H9 (cell line): ENCODE measurements at regions not wholly inside any gene's neighbourhood (a gene's known extent, or its start where the extent isn't known, plus 50 kb on each side); places are given as distances from the start of the nearest gene placed in this dataset.

Experiments used
- DNase-seq: peaks from one replicate; pipeline ENCODE4 v3.0.0-alpha.2; 2017
- H2AFZ ChIP-seq: one replicate; pipeline ENCODE4 v1.6.1; 2013; ENCODE audit warnings: mild to moderate bottlenecking, low read length, control low read depth, moderate library complexity
- H2AK5ac ChIP-seq: 2 replicates; pipeline ENCODE4 v1.6.1; 2013; ENCODE audit warnings: low read length, control low read depth, mixed read lengths; ENCODE audit not compliant: insufficient read length
- H2BK120ac ChIP-seq: one replicate; pipeline ENCODE4 v1.6.1; 2013; ENCODE audit warnings: low read depth, mild to moderate bottlenecking, low read length, control low read depth, inconsistent platforms; ENCODE audit not compliant: poor library complexity, severe bottlenecking
- H2BK12ac ChIP-seq: 2 replicates; pipeline ENCODE4 v1.6.1; 2013; ENCODE audit warnings: low read length, control low read depth, mixed read lengths, low read depth; ENCODE audit not compliant: insufficient read length
- H2BK15ac ChIP-seq: 2 replicates; pipeline ENCODE4 v1.6.1; 2013; ENCODE audit warnings: low read depth, low read length, control low read depth
- H2BK20ac ChIP-seq: one replicate; pipeline ENCODE4 v1.6.1; 2013; ENCODE audit warnings: low read depth, mild to moderate bottlenecking, low read length, control low read depth, inconsistent platforms; ENCODE audit not compliant: poor library complexity, severe bottlenecking
- H2BK5ac ChIP-seq: 2 replicates; pipeline ENCODE4 v1.6.1; 2013; ENCODE audit warnings: low read length, control low read depth, mixed read lengths; ENCODE audit not compliant: insufficient read length
- H3K14ac ChIP-seq: 2 replicates; pipeline ENCODE4 v1.6.1; 2013; ENCODE audit warnings: low read length, control low read depth; ENCODE audit not compliant: insufficient read depth
- H3K18ac ChIP-seq: 2 replicates; pipeline ENCODE4 v1.6.1; 2013; ENCODE audit warnings: low read depth, mild to moderate bottlenecking, mixed read lengths, low read length, control low read depth; ENCODE audit not compliant: insufficient read length
- H3K23ac ChIP-seq: 2 replicates; pipeline ENCODE4 v1.6.1; 2013; ENCODE audit warnings: low read length, control low read depth, mixed read lengths, low read depth; ENCODE audit not compliant: insufficient read length
- H3K23me2 ChIP-seq: 2 replicates; pipeline ENCODE4 v1.6.1; 2013; ENCODE audit warnings: low read depth, mild to moderate bottlenecking, mixed read lengths, low read length, control low read depth; ENCODE audit not compliant: insufficient read length, poor library complexity, severe bottlenecking
- H3K27ac ChIP-seq: 2 replicates; pipeline ENCODE4 v1.5.1; 2013; ENCODE audit warnings: low read length, control low read depth, mixed read lengths, low read depth; ENCODE audit not compliant: insufficient read length
- H3K27me3 ChIP-seq: 2 replicates; pipeline ENCODE4 v1.6.1; 2013; ENCODE audit warnings: low read length, control low read depth, inconsistent platforms; ENCODE audit not compliant: insufficient read depth
- H3K4ac ChIP-seq: 2 replicates; pipeline ENCODE4 v1.6.1; 2013; ENCODE audit warnings: low read depth, mild to moderate bottlenecking, control low read depth, inconsistent platforms, low read length, moderate library complexity
- H3K4me1 ChIP-seq: 2 replicates; pipeline ENCODE4 v1.6.1; 2013; ENCODE audit warnings: low read length, control low read depth, inconsistent platforms; ENCODE audit not compliant: insufficient read depth
- H3K4me2 ChIP-seq: 2 replicates; pipeline ENCODE4 v1.6.1; 2013; ENCODE audit warnings: low read length, control low read depth, mixed read lengths; ENCODE audit not compliant: insufficient read length, insufficient read depth
- H3K56ac ChIP-seq: 2 replicates; pipeline ENCODE4 v1.6.1; 2013; ENCODE audit warnings: low read depth, mild to moderate bottlenecking, mixed read lengths, low read length, control low read depth; ENCODE audit not compliant: insufficient read length
- H3K79me1 ChIP-seq: 2 replicates; pipeline ENCODE4 v1.6.1; 2013; ENCODE audit warnings: low read depth, mild to moderate bottlenecking, moderate library complexity, low read length, control low read depth, inconsistent platforms; ENCODE audit not compliant: insufficient read depth, poor library complexity, severe bottlenecking
- H3K79me2 ChIP-seq: 2 replicates; pipeline ENCODE4 v1.6.1; 2013; ENCODE audit warnings: low read length, control low read depth, inconsistent platforms; ENCODE audit not compliant: insufficient read depth
- H3K9ac ChIP-seq: 2 replicates; pipeline ENCODE4 v1.6.1; 2013; ENCODE audit warnings: low read length, control low read depth, mixed read lengths; ENCODE audit not compliant: insufficient read length; ENCODE audit errors: extremely low read depth
- H3K9me3 ChIP-seq: one replicate; pipeline ENCODE4 v1.6.1; 2013; ENCODE audit warnings: low read depth, low read length, inconsistent platforms; ENCODE audit not compliant: control insufficient read depth
- H3T11ph ChIP-seq: one replicate; pipeline ENCODE4 v1.6.1; 2013; ENCODE audit warnings: mild to moderate bottlenecking, low read length, control low read depth, inconsistent platforms
- H4K20me1 ChIP-seq: one replicate; pipeline ENCODE4 v1.6.1; 2013; ENCODE audit not compliant: control insufficient read depth, insufficient read length, insufficient read depth
- H4K5ac ChIP-seq: 2 replicates; pipeline ENCODE4 v1.6.1; 2013; ENCODE audit warnings: low read depth, mild to moderate bottlenecking, mixed read lengths, low read length, control low read depth; ENCODE audit not compliant: insufficient read length
- H4K8ac ChIP-seq: replicated peaks from 2 replicates; pipeline ENCODE4 v1.6.1; 2013; ENCODE audit warnings: low read length, control low read depth, mixed read lengths, low read depth; ENCODE audit not compliant: insufficient read length
- H4K91ac ChIP-seq: 2 replicates; pipeline ENCODE4 v1.6.1; 2013; ENCODE audit warnings: low read depth, mild to moderate bottlenecking, moderate library complexity, mixed read lengths, low read length, control low read depth; ENCODE audit not compliant: insufficient read length
- H3K27ac Mint-ChIP-seq, 3 experiments: 2 replicates in 2 of 3; 3 replicates in 1 of 3; pipeline ENCODE4 v1.8.0; 2020 to 2021; ENCODE audit warnings: mixed read lengths in 3 of 3, mild to moderate bottlenecking in 1 of 3, moderate library complexity in 1 of 3
- H3K27me3 Mint-ChIP-seq: 2 replicates; pipeline ENCODE4 v1.8.0; 2021; ENCODE audit warnings: low read depth, mild to moderate bottlenecking, moderate library complexity, mixed read lengths
- H3K36me3 Mint-ChIP-seq, 3 experiments: 2 replicates in 2 of 3; 3 replicates in 1 of 3; pipeline ENCODE4 v1.8.0; 2020 to 2021; ENCODE audit warnings: low read depth in 3 of 3, mixed read lengths in 3 of 3; ENCODE audit not compliant: insufficient read depth in 1 of 3
- H3K4me1 Mint-ChIP-seq, 2 experiments: 2 replicates each; pipeline ENCODE4 v1.8.0; 2020; ENCODE audit warnings: mixed read lengths in 2 of 2
- H3K4me3 Mint-ChIP-seq, 2 experiments: 2 replicates in 1 of 2; 3 replicates in 1 of 2; pipeline ENCODE4 v1.8.0; 2020 to 2021; ENCODE audit warnings: mild to moderate bottlenecking in 2 of 2, mixed read lengths in 2 of 2, moderate library complexity in 1 of 2
- H3K9me3 Mint-ChIP-seq, 2 experiments: 2 replicates in 1 of 2; 3 replicates in 1 of 2; pipeline ENCODE4 v1.8.0; 2020; ENCODE audit warnings: mild to moderate bottlenecking in 2 of 2, mixed read lengths in 2 of 2, moderate library complexity in 1 of 2
- CTCF ChIP-seq: fragments of 200-600 bp; sonication (generic); conservative IDR thresholded peaks from 3 replicates; pipeline ENCODE4 v1.8.0; 2021; ENCODE audit warnings: antibody characterized with exemption, mild to moderate bottlenecking
- WGBS: extraction: QIAGEN DNeasy Blood & Tissue Kit; methylation state at CpG from one replicate; pipeline ENCODE4 v1.1.7; 2013; ENCODE audit warnings: missing lambda C conversion rate, low lambda C conversion rate, mixed read lengths; ENCODE audit not compliant: insufficient read length; ENCODE audit errors: extremely low coverage; 5-methylcytosine and 5-hydroxymethylcytosine counted together

GRCh38 chr13:83452292-83452950 lies 429.9 kb downstream of the SLITRK1 start:
- no peak overlapping the region for H3K9ac ChIP-seq
- no peaks in the 10 kb centered on the region for H3K79me2 ChIP-seq
- DNase-seq, result no peak
- TF ChIP-seq CTCF, result no peak
- Mint-ChIP-seq H3K4me3 (no peak overlapping the region), H3K36me3 (peaks cover 0 to 3% (median 0%) of the 10 kb centered on the region in 3 experiments; a peak in 2 of 7 replicates), H3K27me3 (no peaks in the 10 kb centered on the region; the same call in 1 of the 2 replicates), H3K9me3 (peaks cover 0 to 3% of the 10 kb centered on the region in 2 experiments; a peak in 2 of 5 replicates), H3K27ac (no peak overlapping the region; a peak in 1 of 7 replicates), H3K4me1 (peaks cover 8 to 10% of the 10 kb centered on the region in 2 experiments)
- H2BK20ac ChIP-seq, result no peak overlapping the region
- no peaks in the 10 kb centered on the region for H3K27me3 ChIP-seq
- no peak overlapping the region for H3K14ac ChIP-seq
- H2AK5ac ChIP-seq, result no peak overlapping the region
- H2BK15ac ChIP-seq, result no peak overlapping the region
- H3K4ac ChIP-seq, result no peak overlapping the region
- no peak overlapping the region for H2BK12ac ChIP-seq
- no peaks in the 10 kb centered on the region for H4K20me1 ChIP-seq
- no peaks in the 10 kb centered on the region for H3K4me1 ChIP-seq
- no peak overlapping the region for H4K8ac ChIP-seq
- no peak overlapping the region for H4K91ac ChIP-seq
- no peak overlapping the region for H3K23ac ChIP-seq
- no peaks in the 10 kb centered on the region for H3K79me1 ChIP-seq
- H2BK120ac ChIP-seq, result no peak overlapping the region
- no peak overlapping the region for H4K5ac ChIP-seq
- H3K4me2 ChIP-seq, result no peak overlapping the region
- no peak overlapping the region for H3K27ac ChIP-seq
- WGBS, result no CpG with 5 or more reads among the region's 26 CpGs
- H3K23me2 ChIP-seq, result no peaks in the 10 kb centered on the region
- no peak overlapping the region for H2AFZ ChIP-seq
- no peak overlapping the region for H3K56ac ChIP-seq
- H3K18ac ChIP-seq, result no peak overlapping the region
- no peak overlapping the region for H3T11ph ChIP-seq
- no peak overlapping the region for H2BK5ac ChIP-seq
- H3K9me3 ChIP-seq, result no peaks in the 10 kb centered on the region
